A549 (cell line): ENCODE measurements at regions not wholly inside any gene's neighbourhood (a gene's known extent, or its start where the extent isn't known, plus 50 kb on each side); places are given as distances from the start of the nearest gene placed in this dataset.

Source experiments
- ATAC-seq, 2 experiments: fragments of 200-7000 bp in 1 of 2; fragments of >200 bp in 1 of 2; cut with Nextera tagmentation in 1 of 2; cut with Tn5 transposase in 1 of 2; 3 replicates each; pipeline versions ENCODE4 v1.8.0 to v1.9.1; 2018 to 2020; ENCODE audit warnings: mild to moderate bottlenecking in 1 of 2, moderate library complexity in 1 of 2
- CTCF ChIA-PET: fragments of 300-600 bp; sonication (Branson Sonifier 250); formaldehyde crosslinking; extraction: SDS; loops from one replicate; lab custom pipeline; 2021; ENCODE audit warnings: antibody characterized with exemption, inconsistent platforms; lab: Yijun Ruan, JAX
- POLR2A ChIA-PET: fragments of 350-600 bp; formaldehyde crosslinking; extraction: SDS; loops from one replicate; lab custom pipeline; 2021; ENCODE audit warnings: antibody characterized with exemption, inconsistent platforms; lab: Yijun Ruan, JAX
- DNase-seq, 2 experiments: peaks; one replicate each; pipeline versions ENCODE4 v3.0.0 to v3.0.0-alpha.2; 2011 to 2016; ENCODE audit warnings: low read depth in 1 of 2, low spot score in 1 of 2
- FAIRE-seq: peaks from 2 replicates; lab custom pipeline; 2011; peaks lifted over from hg19 to GRCh38; lab: Jason Lieb, UNC
- H3K27ac ChIP-seq, 2 experiments: fragments of >200 bp; sonication (Bioruptor Twin); formaldehyde crosslinking; 3 replicates each; pipeline ENCODE4 v1.5.1; 2016 to 2017
- H3K4me1 ChIP-seq: fragments of >200 bp; sonication (Bioruptor Twin); formaldehyde crosslinking; 3 replicates; pipeline ENCODE4 v1.6.1; 2016
- H3K4me2 ChIP-seq: fragments of >200 bp; sonication (Bioruptor Twin); formaldehyde crosslinking; 3 replicates; pipeline ENCODE4 v1.6.1; 2016
- H3K4me3 ChIP-seq: fragments of >200 bp; sonication (Bioruptor Twin); formaldehyde crosslinking; 3 replicates; pipeline ENCODE4 v1.5.1; 2016
- H3K9me3 ChIP-seq: fragments of >200 bp; sonication (Bioruptor Twin); formaldehyde crosslinking; 3 replicates; pipeline ENCODE4 v1.6.1; 2016
- BCL3 ChIP-seq: fragments of >200 bp; sonication (Bioruptor Twin); formaldehyde crosslinking; IDR thresholded peaks from 3 replicates; pipeline ENCODE4 v1.6.1; 2016
- CBX2 ChIP-seq: fragments of 200-600 bp; sonication (generic); IDR thresholded peaks from 2 replicates; pipeline ENCODE4 v1.6.1; 2016; ENCODE audit warnings: low read depth, mild to moderate bottlenecking, borderline replicate concordance
- CEBPB ChIP-seq, 2 experiments: fragments of >200 bp in 1 of 2; sonication (Bioruptor Twin) in 1 of 2; formaldehyde crosslinking in 1 of 2; IDR thresholded peaks; 2 replicates each; pipeline ENCODE4 v1.6.1; 2012 to 2016
- CHD4 ChIP-seq: fragments of 200-600 bp; sonication (generic); IDR thresholded peaks from 2 replicates; pipeline ENCODE4 v1.6.1; 2016; ENCODE audit warnings: antibody characterized with exemption, mild to moderate bottlenecking, borderline replicate concordance
- CTCF ChIP-seq: fragments of >200 bp; sonication (Bioruptor Twin); formaldehyde crosslinking; IDR thresholded peaks from 3 replicates; pipeline ENCODE4 v1.5.1; 2016
- E2F6 ChIP-seq: IDR thresholded peaks from 2 replicates; pipeline ENCODE4 v1.6.1; 2012; ENCODE audit warnings: low read depth, borderline replicate concordance
- ESRRA ChIP-seq: fragments of 150-350 bp; IDR thresholded peaks from 2 replicates; pipeline ENCODE4 v1.6.1; 2014; ENCODE audit warnings: mild to moderate bottlenecking, low read length, borderline replicate concordance
- GATA3 ChIP-seq: IDR thresholded peaks from 2 replicates; pipeline ENCODE4 v1.6.1; 2012; ENCODE audit warnings: borderline replicate concordance
- HDAC2 ChIP-seq: fragments of 200-600 bp; sonication (generic); IDR thresholded peaks from 2 replicates; pipeline ENCODE4 v1.6.1; 2016
- HES2 ChIP-seq: fragments of >200 bp; sonication (Bioruptor Twin); formaldehyde crosslinking; IDR thresholded peaks from 2 replicates; pipeline ENCODE4 v1.6.1; 2016
- HMGXB4 ChIP-seq: fragments of 250-450 bp; sonication (Bioruptor Pico); IDR thresholded peaks from 2 replicates; pipeline ENCODE4 v1.5.0; 2021; ENCODE audit warnings: mild to moderate bottlenecking, moderate library complexity, borderline replicate concordance
- HOXB5 ChIP-seq: fragments of 250-450 bp; sonication (Bioruptor Pico); IDR thresholded peaks from 2 replicates; pipeline ENCODE4 v1.5.0; 2020; ENCODE audit warnings: mild to moderate bottlenecking, moderate library complexity
- KDM1A ChIP-seq: fragments of 200-600 bp; sonication (generic); IDR thresholded peaks from 2 replicates; pipeline ENCODE4 v1.6.1; 2016; ENCODE audit warnings: low read depth, mild to moderate bottlenecking
- MAX ChIP-seq: IDR thresholded peaks from 2 replicates; pipeline ENCODE4 v1.6.1; 2012
- MAZ ChIP-seq: fragments of 150-350 bp; IDR thresholded peaks from 2 replicates; pipeline ENCODE4 v1.6.1; 2014; ENCODE audit warnings: antibody characterized with exemption, low read depth, low read length, borderline replicate concordance
- NFE2L2 ChIP-seq: fragments of 150-350 bp; conservative IDR thresholded peaks from 2 replicates; pipeline ENCODE4 v1.6.1; 2014; ENCODE audit warnings: low read length
- NPAS2 ChIP-seq: fragments of 250-450 bp; sonication (Bioruptor Pico); IDR thresholded peaks from 2 replicates; pipeline ENCODE4 v1.8.0; 2022; ENCODE audit warnings: mild to moderate bottlenecking, moderate library complexity, borderline replicate concordance
- NR3C1 ChIP-seq: fragments of >200 bp; sonication (Bioruptor Twin); formaldehyde crosslinking; IDR thresholded peaks from 3 replicates; pipeline ENCODE4 v1.6.1; 2017
- RAD21 ChIP-seq, 2 experiments: fragments of >200 bp in 1 of 2; sonication (Bioruptor Twin) in 1 of 2; formaldehyde crosslinking in 1 of 2; IDR thresholded peaks in 1 of 2; conservative IDR thresholded peaks in 1 of 2; 2 replicates in 1 of 2; 3 replicates in 1 of 2; pipeline ENCODE4 v1.6.1; 2012 to 2018; ENCODE audit warnings: inconsistent platforms in 1 of 2
- REST ChIP-seq: fragments of 200-600 bp; sonication (generic); IDR thresholded peaks from 2 replicates; pipeline ENCODE4 v1.6.1; 2016; ENCODE audit warnings: antibody characterized with exemption, mild to moderate bottlenecking, moderate library complexity
- RNF2 ChIP-seq: fragments of 200-600 bp; sonication (generic); IDR thresholded peaks from 2 replicates; pipeline ENCODE4 v1.6.1; 2016; ENCODE audit warnings: low read depth, mild to moderate bottlenecking, antibody characterized with exemption, moderate library complexity, borderline replicate concordance
- SMC3 ChIP-seq: fragments of >200 bp; sonication (Bioruptor Twin); formaldehyde crosslinking; IDR thresholded peaks from 3 replicates; pipeline ENCODE4 v1.6.1; 2018; ENCODE audit warnings: inconsistent platforms
- SREBF2 ChIP-seq: fragments of 450-650 bp; IDR thresholded peaks from 2 replicates; pipeline ENCODE4 v1.6.1; 2014; ENCODE audit warnings: mild to moderate bottlenecking, moderate library complexity
- ZFP36 ChIP-seq: fragments of 450-650 bp; IDR thresholded peaks from 2 replicates; pipeline ENCODE4 v1.6.1; 2014; ENCODE audit warnings: borderline replicate concordance; ENCODE audit not compliant: partially characterized antibody
- ZNF302 ChIP-seq: fragments of 250-450 bp; sonication (Bioruptor Pico); IDR thresholded peaks from 2 replicates; pipeline ENCODE4 v1.9.0; 2021; ENCODE audit warnings: inconsistent platforms, mild to moderate bottlenecking, moderate library complexity
- WGBS: methylation state at CpG from one replicate; pipeline ENCODE4 v1.1.6; 2017; ENCODE audit errors: missing lambda C conversion rate; 5-methylcytosine and 5-hydroxymethylcytosine counted together

- CTCF ChIA-PET, result interaction anchor here (2.2 kb wide), 1 partner anchor 11 kb away, joined by 5 read pairs; no protein-coding TSS in a partner anchor
- FAIRE-seq, result no peak
Observed at GRCh38 chr16:49010396-49010795, 271.2 kb downstream of the CBLN1 start.

GRCh38 chr16:49009204-49009603 is 272.4 kb downstream of the CBLN1 start:
- H3K4me2 ChIP-seq, result no peak overlapping the region
- DNase-seq (no peak), ATAC-seq (no peak), FAIRE-seq (no peak)
- H3K27ac ChIP-seq, result no peak overlapping the region
- no peak for TF ChIP-seq KDM1A
- no peak for TF ChIP-seq GATA3
- no peak for TF ChIP-seq CHD4
- no peak for TF ChIP-seq BCL3
- TF ChIP-seq CTCF, result no peak
- TF ChIP-seq HOXB5, result no peak
- TF ChIP-seq ZFP36, result no peak
- TF ChIP-seq RNF2, result no peak
- TF ChIP-seq HMGXB4 (CRISPR knock-in tag), result no peak
- 0% methylated on average over 1 of the region's 1 CpG for WGBS
- POLR2A ChIA-PET, result no interaction called here
- H3K4me3 ChIP-seq, result no peak overlapping the region
- no peaks in the 10 kb centered on the region for H3K9me3 ChIP-seq
- CTCF ChIA-PET, result interaction anchor here (0.6 to 0.9 kb wide), 2 partner anchors 176 to 273 kb away, joined by 3 read pairs; no protein-coding TSS in a partner anchor
- H3K4me1 ChIP-seq, result no peaks in the 10 kb centered on the region

More at GRCh38 chr16:49010396-49010795, 271.2 kb downstream of the CBLN1 start:
- no peak overlapping the region for H3K4me3 ChIP-seq
- WGBS, result 7% methylated on average over 3 of the region's 8 CpGs
- TF ChIP-seq HOXB5, result no peak
- no peak for TF ChIP-seq ZNF302 (CRISPR knock-in tag)
- no peak for TF ChIP-seq HES2
- no peak for TF ChIP-seq NPAS2 (CRISPR knock-in tag)
- no peak for TF ChIP-seq NFE2L2
- no peak for TF ChIP-seq CEBPB (IDR thresholded peaks at IDR 0.05)
- TF ChIP-seq E2F6, result no peak
- TF ChIP-seq, all 56 proteins: peak for 0
- ATAC-seq (no peak), DNase-seq (no peak)
- H3K27ac ChIP-seq, result no peak overlapping the region
- POLR2A ChIA-PET, result no interaction called here
- H3K4me1 ChIP-seq, result no peaks in the 10 kb centered on the region
- H3K9me3 ChIP-seq, result no peaks in the 10 kb centered on the region
- no peak overlapping the region for H3K4me2 ChIP-seq

- 0% methylated on average over 4 of the region's 4 CpGs for WGBS
- H3K9me3 ChIP-seq, result no peaks in the 10 kb centered on the region
- no peak for TF ChIP-seq MAX
- no peak for TF ChIP-seq SMC3
- no peak for TF ChIP-seq RAD21 (conservative IDR thresholded peaks at IDR 0.05 in 1 of 2, IDR thresholded peaks at IDR 0.05 in 1 of 2)
- no peak for TF ChIP-seq RNF2
- TF ChIP-seq REST, result no peak
- no peak for TF ChIP-seq ZFP36
- no peak for TF ChIP-seq SREBF2
- no peak for TF ChIP-seq NR3C1
- TF ChIP-seq ESRRA, result no peak
- no peak for TF ChIP-seq CBX2
- TF ChIP-seq CEBPB (IDR thresholded peaks at IDR 0.05), result no peak
- TF ChIP-seq HDAC2, result no peak
- TF ChIP-seq MAZ, result no peak
- no peak overlapping the region for H3K27ac ChIP-seq
- ChIA-PET POLR2A (no interaction called here), CTCF (no interaction called here)
- H3K4me1 ChIP-seq, result no peaks in the 10 kb centered on the region
- H3K4me3 ChIP-seq, result no peak overlapping the region
- no peak overlapping the region for H3K4me2 ChIP-seq
- DNase-seq (no peak), FAIRE-seq (no peak), ATAC-seq (no peak)
Observed at GRCh38 chr16:49003992-49004391, 277.6 kb downstream of the CBLN1 start.
